Retinal pigment epithelial cell (primary cell): ENCODE measurements at regions not wholly inside any gene's neighbourhood (a gene's known extent, or its start where the extent isn't known, plus 50 kb on each side); places are given as distances from the start of the nearest gene placed in this dataset.

Experiments
- DNase-seq: peaks from one replicate; pipeline ENCODE4 v3.0.0-alpha.2; 2010; ENCODE audit warnings: low read depth
- H3K4me3 ChIP-seq: 2 replicates; pipeline ENCODE4 v1.5.1; 2011; ENCODE audit warnings: mild to moderate bottlenecking, low read length, control low read depth, moderate library complexity
- CTCF ChIP-seq: conservative IDR thresholded peaks from 2 replicates; pipeline ENCODE4 v1.5.1; 2011; ENCODE audit warnings: low read depth, low read length, control low read depth, inconsistent platforms

- TF ChIP-seq CTCF: no peak
- DNase-seq: no peak
- H3K4me3 ChIP-seq: no peak overlapping the region
Measured at GRCh38 chr7:33750177-33750576, 155.2 kb upstream of the BMPER start.

- no peak for DNase-seq
- TF ChIP-seq CTCF: no peak
Measured at GRCh38 chr7:33751443-33751842, 153.9 kb upstream of the BMPER start.

GRCh38 chr7:33753881-33754525 lies 151.3 kb upstream of the BMPER start:
- TF ChIP-seq CTCF: no peak
- H3K4me3 ChIP-seq: no peak overlapping the region
- no peak for DNase-seq

More at GRCh38 chr7:33751443-33751842, 153.9 kb upstream of the BMPER start:
- no peak overlapping the region for H3K4me3 ChIP-seq

GRCh38 chr7:33754933-33755928 lies 150.1 kb upstream of the BMPER start:
- H3K4me3 ChIP-seq: no peak overlapping the region
- no peak for DNase-seq
- no peak for TF ChIP-seq CTCF

- DNase-seq: no peak
- no peak overlapping the region for H3K4me3 ChIP-seq
Measured at GRCh38 chr7:33757050-33757449, 148.3 kb upstream of the BMPER start.

GRCh38 chr7:33757563-33758165 lies 147.7 kb upstream of the BMPER start:
- no peak for DNase-seq
- TF ChIP-seq CTCF: peak; percentile 56
- no peak overlapping the region for H3K4me3 ChIP-seq

More at GRCh38 chr7:33757050-33757449, 148.3 kb upstream of the BMPER start:
- no peak for TF ChIP-seq CTCF
